Transverse colon (tissue), 4 donors: ENCODE measurements at regions not wholly inside any gene's neighbourhood (a gene's known extent, or its start where the extent isn't known, plus 50 kb on each side); places are given as distances from the start of the nearest gene placed in this dataset.

Experiments used
- DNase-seq: peaks from one replicate; pipeline ENCODE4 v3.0.0-alpha.2; 2019
- H3K27ac ChIP-seq, 4 donors: fragments of 200-600 bp; sonication (generic); 2 replicates each; pipeline ENCODE4 v1.5.1; 2016 to 2018; ENCODE audit warnings: inconsistent platforms in 4 of 4
- H3K27me3 ChIP-seq: fragments of 200-600 bp; sonication (generic); 2 replicates; pipeline ENCODE4 v1.5.1; 2017; ENCODE audit warnings: inconsistent platforms
- H3K36me3 ChIP-seq, 4 donors: fragments of 200-600 bp; sonication (generic); 2 replicates each; pipeline ENCODE4 v1.5.1; 2017 to 2019; ENCODE audit warnings: inconsistent platforms in 4 of 4
- H3K4me1 ChIP-seq, 4 donors: fragments of 200-600 bp; sonication (generic); 2 replicates each; pipeline ENCODE4 v1.5.1; 2017 to 2020; ENCODE audit warnings: inconsistent platforms in 4 of 4
- H3K4me3 ChIP-seq, 4 donors: fragments of 200-600 bp; sonication (generic); 1 replicate in 1 of 4; 2 replicates in 3 of 4; pipeline versions ENCODE4 v1.5.1 to v1.6.1; 2017 to 2019; ENCODE audit warnings: inconsistent platforms in 4 of 4
- H3K9me3 ChIP-seq, 2 donors: fragments of 200-600 bp; sonication (generic); 2 replicates each; pipeline ENCODE4 v1.5.1; 2017 to 2019; ENCODE audit warnings: inconsistent platforms in 2 of 2
- EP300 ChIP-seq: sonication (generic); formaldehyde crosslinking; IDR thresholded peaks from one replicate; pipeline ENCODE4 v1.6.1; 2017; ENCODE audit warnings: antibody characterized with exemption, low read depth
- POLR2A ChIP-seq: fragments of 450-650 bp; IDR thresholded peaks from one replicate; pipeline ENCODE4 v1.6.1; 2016; ENCODE audit warnings: antibody characterized with exemption, mild to moderate bottlenecking, moderate library complexity
- POLR2AphosphoS5 ChIP-seq, 3 donors: sonication (generic); formaldehyde crosslinking; IDR thresholded peaks; one replicate each; pipeline ENCODE4 v1.6.1; 2016; ENCODE audit warnings: antibody characterized with exemption in 3 of 3
- WGBS, 2 donors: methylation state at CpG; one replicate each; pipeline ENCODE4 v1.1.5; 2018; ENCODE audit warnings: low coverage in 1 of 2; 5-methylcytosine and 5-hydroxymethylcytosine counted together
- in situ Hi-C, 4 donors: fragments of 200-750 bp; cut with MboI; loops; one replicate each; pipeline versions ENCODE4 v1.15.0 to v1.15.1; 2017; ENCODE audit warnings: low sequenced_read_pairs in 3 of 4, low pct_ligation_motif_present in 1 of 4, low pct_unique_long_range_greater_than_20kb in 1 of 4
- intact Hi-C: fragments of 100-400 bp; cut with DNase I; formaldehyde crosslinking; loops from one replicate; pipeline ENCODE4 v1.15.1; 2023; ENCODE audit warnings: low total_unique reads
- TF ChIP-seq, protein P1 (sequence below), 5 experiments: fragments of 200-600 bp in 3 of 5; fragments of 450-650 bp in 2 of 5; sonication (generic) in 3 of 5; IDR thresholded peaks; 1 replicate in 2 of 5; 2 replicates in 3 of 5; pipeline ENCODE4 v1.5.1; 2016 to 2017; ENCODE audit warnings: antibody characterized with exemption in 5 of 5, inconsistent platforms in 3 of 5, mild to moderate bottlenecking in 2 of 5, moderate library complexity in 1 of 5

GRCh38 chr15:53000409-53000808 is 210.3 kb upstream of the ONECUT1 start:
- intact Hi-C loops (no loop called here), in situ Hi-C loops (no loop called here)
- Histone ChIP-seq H3K36me3 (no peaks in the 10 kb centered on the region), H3K27ac (no peak overlapping the region), H3K4me3 (no peak overlapping the region), H3K4me1 (no peaks in the 10 kb centered on the region), H3K27me3 (no peaks in the 10 kb centered on the region), H3K9me3 (no peaks in the 10 kb centered on the region)
- no peak for TF ChIP-seq EP300
- TF ChIP-seq, protein P1, sequence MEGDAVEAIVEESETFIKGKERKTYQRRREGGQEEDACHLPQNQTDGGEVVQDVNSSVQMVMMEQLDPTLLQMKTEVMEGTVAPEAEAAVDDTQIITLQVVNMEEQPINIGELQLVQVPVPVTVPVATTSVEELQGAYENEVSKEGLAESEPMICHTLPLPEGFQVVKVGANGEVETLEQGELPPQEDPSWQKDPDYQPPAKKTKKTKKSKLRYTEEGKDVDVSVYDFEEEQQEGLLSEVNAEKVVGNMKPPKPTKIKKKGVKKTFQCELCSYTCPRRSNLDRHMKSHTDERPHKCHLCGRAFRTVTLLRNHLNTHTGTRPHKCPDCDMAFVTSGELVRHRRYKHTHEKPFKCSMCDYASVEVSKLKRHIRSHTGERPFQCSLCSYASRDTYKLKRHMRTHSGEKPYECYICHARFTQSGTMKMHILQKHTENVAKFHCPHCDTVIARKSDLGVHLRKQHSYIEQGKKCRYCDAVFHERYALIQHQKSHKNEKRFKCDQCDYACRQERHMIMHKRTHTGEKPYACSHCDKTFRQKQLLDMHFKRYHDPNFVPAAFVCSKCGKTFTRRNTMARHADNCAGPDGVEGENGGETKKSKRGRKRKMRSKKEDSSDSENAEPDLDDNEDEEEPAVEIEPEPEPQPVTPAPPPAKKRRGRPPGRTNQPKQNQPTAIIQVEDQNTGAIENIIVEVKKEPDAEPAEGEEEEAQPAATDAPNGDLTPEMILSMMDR (IDR thresholded peaks at IDR 0.05), result no peak
- TF ChIP-seq POLR2A, result no peak
- TF ChIP-seq POLR2AphosphoS5 (IDR thresholded peaks at IDR 0.05), result no peak
- DNase-seq, result no peak
- WGBS, 2 donors, result 52 to 58% methylated on average over 3 to 4 of the region's 4 CpGs

- in situ Hi-C loops (no loop called here), intact Hi-C loops (no loop called here)
- no peaks in the 10 kb centered on the region for H3K4me1 ChIP-seq
- H3K36me3 ChIP-seq, result no peaks in the 10 kb centered on the region
- H3K27ac ChIP-seq, result no peak overlapping the region
- no peaks in the 10 kb centered on the region for H3K27me3 ChIP-seq
- TF ChIP-seq EP300, result no peak
- TF ChIP-seq, protein P1 (IDR thresholded peaks at IDR 0.05), result no peak
- H3K9me3 ChIP-seq, result peaks cover 8 to 9% of the 10 kb centered on the region in 2 donors
- no peak for DNase-seq
- no peak overlapping the region for H3K4me3 ChIP-seq
Measured at GRCh38 chr15:52997123-52997522, 207.0 kb upstream of the ONECUT1 start.

DNA sequence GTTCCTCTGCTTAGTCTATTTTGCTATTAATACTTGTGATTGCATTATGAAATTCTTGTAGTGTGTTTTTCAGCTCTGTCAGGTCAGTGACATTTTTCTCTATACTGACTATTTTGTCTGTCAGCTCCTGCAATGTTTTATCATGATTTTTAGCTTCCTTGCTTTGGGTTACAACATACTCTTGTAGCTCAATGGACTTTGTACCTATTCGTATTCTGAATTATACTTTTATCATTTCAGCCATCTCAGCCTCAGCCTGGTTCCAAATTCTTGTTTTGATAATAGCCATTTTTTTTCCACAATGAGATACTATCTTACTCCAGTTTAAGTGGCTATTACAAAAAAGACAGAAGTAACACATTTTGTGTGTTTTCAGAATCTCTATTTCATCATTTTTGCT is 204.2 kb upstream of the ONECUT1 start:
- no peak for DNase-seq
- H3K4me3 ChIP-seq, result no peak overlapping the region
- in situ Hi-C loops (no loop called here), intact Hi-C loops (no loop called here)
- peaks cover 8 to 9% of the 10 kb centered on the region in 2 donors for H3K9me3 ChIP-seq
- WGBS, 2 donors, result 58 to 67% methylated on average over 1 of the region's 1 CpG
- no peaks in the 10 kb centered on the region for H3K4me1 ChIP-seq
- no peaks in the 10 kb centered on the region for H3K36me3 ChIP-seq
- TF ChIP-seq EP300 (no peak), POLR2AphosphoS5 (IDR thresholded peaks at IDR 0.05) (no peak), POLR2A (no peak)
- TF ChIP-seq, protein P1 (IDR thresholded peaks at IDR 0.05), result no peak
- no peaks in the 10 kb centered on the region for H3K27me3 ChIP-seq
- no peak overlapping the region for H3K27ac ChIP-seq

- no peak for TF ChIP-seq POLR2AphosphoS5 (IDR thresholded peaks at IDR 0.05)
- TF ChIP-seq POLR2A, result no peak
- no peak for TF ChIP-seq EP300
- no peaks in the 10 kb centered on the region for H3K9me3 ChIP-seq
- no peaks in the 10 kb centered on the region for H3K36me3 ChIP-seq
- H3K27ac ChIP-seq, result no peak overlapping the region
- no peak for DNase-seq
- H3K4me3 ChIP-seq, result no peak overlapping the region
- no peaks in the 10 kb centered on the region for H3K27me3 ChIP-seq
- no peaks in the 10 kb centered on the region for H3K4me1 ChIP-seq
- intact Hi-C loops (no loop called here), in situ Hi-C loops (no loop called here)
- 73 to 100% methylated on average over 1 to 3 of the region's 3 CpGs for WGBS, 2 donors
Measured at GRCh38 chr15:52984507-52984906, 194.4 kb upstream of the ONECUT1 start.

DNA sequence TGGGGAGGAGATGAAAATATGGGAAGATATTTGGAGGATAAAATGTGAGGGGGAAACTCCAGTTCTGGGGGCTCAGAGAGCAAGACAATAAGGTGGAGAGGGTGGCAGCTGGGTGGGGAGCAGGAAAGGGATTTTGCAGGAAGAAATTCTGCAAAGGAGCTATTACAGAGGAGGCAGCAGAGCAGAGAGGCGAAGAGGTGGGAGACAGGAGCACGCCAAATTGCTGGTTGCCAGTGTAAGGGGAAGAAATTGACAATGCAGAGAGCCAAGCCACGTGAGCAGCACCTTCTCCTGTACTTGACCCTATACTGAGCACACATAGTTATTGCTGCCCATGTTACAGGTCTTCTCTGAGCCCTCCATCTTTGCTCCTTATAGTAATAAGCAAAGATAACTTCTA is 190.3 kb upstream of the ONECUT1 start:
- TF ChIP-seq, protein P1 (IDR thresholded peaks at IDR 0.05), result no peak
- TF ChIP-seq POLR2A, result no peak
- no peak for TF ChIP-seq EP300
- no peak for TF ChIP-seq POLR2AphosphoS5 (IDR thresholded peaks at IDR 0.05)
- WGBS, 2 donors, result 65 to 69% methylated on average over 3 of the region's 3 CpGs
- H3K4me3 ChIP-seq, result no peak overlapping the region
- no peak overlapping the region for H3K27ac ChIP-seq
- H3K36me3 ChIP-seq, result no peaks in the 10 kb centered on the region
- H3K9me3 ChIP-seq, result no peaks in the 10 kb centered on the region
- H3K4me1 ChIP-seq, result no peaks in the 10 kb centered on the region
- intact Hi-C loops (no loop called here), in situ Hi-C loops (no loop called here)
- DNase-seq, result no peak
- no peaks in the 10 kb centered on the region for H3K27me3 ChIP-seq
